HG03520 (cell line): ENCODE measurements at regions not wholly inside any gene's neighbourhood (a gene's known extent, or its start where the extent isn't known, plus 50 kb on each side); places are given as distances from the start of the nearest gene placed in this dataset.
"Not testable (repeated sequence)": the region's sequence is repeated elsewhere in the genome, so short reads cannot be mapped to it uniquely, and the experiment has no call there.

Source experiments
- ATAC-seq: cut with Tn5 transposase; IDR thresholded peaks from one replicate; pipeline ENCODE4 v1.9.1; 2021; ENCODE audit warnings: mild to moderate bottlenecking, moderate library complexity; ENCODE audit not compliant: unreplicated experiment

GRCh38 chr3:40745381-40746106, 220.8 kb downstream of the ZNF621 start:
- no peak for ATAC-seq

DNA sequence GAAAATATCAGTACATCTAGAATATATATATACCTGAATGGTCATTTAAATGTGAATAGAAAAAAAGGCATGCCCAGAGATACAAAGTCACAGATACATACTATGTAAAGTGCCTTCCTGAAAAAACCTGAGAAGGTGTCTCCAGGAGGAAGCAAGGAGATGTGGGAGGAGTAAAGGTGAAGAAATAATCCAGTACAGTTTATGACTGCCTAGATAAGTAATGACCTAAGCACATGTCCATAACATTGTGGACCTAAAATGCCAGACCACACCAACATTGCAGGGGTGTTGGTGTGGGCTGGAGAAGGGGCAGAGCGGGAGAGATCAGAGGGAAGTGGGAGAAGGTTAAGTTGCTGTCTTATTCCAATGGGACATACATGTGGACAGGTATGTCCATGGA, 226.9 kb downstream of the ZNF621 start:
- no peak for ATAC-seq

GRCh38 chr3:40752492-40752891, 227.7 kb downstream of the ZNF621 start:
- no peak for ATAC-seq

GRCh38 chr3:40753291-40753770, 228.6 kb downstream of the ZNF621 start:
- no peak for ATAC-seq

- no peak for ATAC-seq
These were observed 229.2 kb downstream of the ZNF621 start for GRCh38 chr3:40753951-40754350.

DNA sequence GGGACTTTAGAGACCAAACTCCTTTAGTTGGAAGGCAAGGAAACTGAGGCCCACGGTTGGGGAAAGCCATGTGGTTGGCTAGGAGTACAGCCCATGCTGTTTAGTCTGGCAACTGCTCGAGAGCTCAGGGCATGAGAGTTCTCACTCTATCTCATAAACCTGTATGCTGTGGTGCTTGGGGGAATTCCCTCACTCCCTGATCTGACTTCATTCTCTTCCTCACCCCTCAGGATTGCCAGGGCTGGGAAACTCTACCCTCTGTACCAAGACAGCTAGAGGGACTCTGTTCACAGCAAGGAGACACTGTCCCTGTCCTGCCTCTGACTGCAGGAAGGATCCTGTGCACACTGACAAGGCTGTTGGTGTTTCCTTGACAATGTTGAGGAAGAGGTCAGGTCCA, 230.2 kb downstream of the ZNF621 start:
- ATAC-seq, result no peak

DNA sequence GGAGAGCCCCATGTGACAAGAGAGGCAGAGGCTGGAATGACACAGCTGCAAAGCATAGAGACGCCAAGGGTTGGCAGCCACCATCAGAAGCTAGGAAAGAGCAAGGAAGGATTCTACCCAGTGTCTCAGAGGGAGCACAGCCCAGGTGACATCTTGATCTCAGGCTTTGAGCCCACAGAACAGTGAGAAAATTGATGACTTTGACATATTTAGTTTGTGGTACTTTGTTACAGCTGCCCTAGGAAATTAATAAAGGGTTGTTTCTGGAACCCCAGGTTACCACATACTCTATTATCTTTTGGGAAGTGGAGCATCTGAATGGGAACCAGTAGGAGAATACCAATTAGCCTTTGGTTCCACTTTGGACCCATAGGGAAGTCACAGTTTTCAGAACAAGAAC, 231.7 kb downstream of the ZNF621 start:
- no peak for ATAC-seq

DNA sequence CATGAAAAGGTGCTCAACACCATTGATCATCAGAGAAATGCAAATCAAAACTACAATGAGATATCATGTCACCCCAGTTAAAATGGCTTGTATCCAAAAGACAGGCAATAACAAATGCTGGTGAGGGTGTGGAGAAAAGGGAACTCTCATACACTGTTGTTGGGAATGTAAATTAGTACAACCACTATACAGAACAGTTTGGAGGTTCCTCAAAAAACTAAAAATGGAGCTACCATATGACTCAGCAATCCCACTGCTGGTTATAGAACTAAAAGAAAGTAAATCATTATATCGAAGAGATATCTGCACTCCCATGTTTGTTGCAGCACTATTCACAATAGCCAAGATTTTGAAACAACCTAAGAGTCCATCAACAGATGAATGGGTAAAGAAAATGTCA, 238.0 kb downstream of the ZNF621 start:
- not testable (repeated sequence) for ATAC-seq

- ATAC-seq, result no peak
These were observed 239.0 kb downstream of the ZNF621 start for GRCh38 chr3:40763807-40764206.

GRCh38 chr3:40764747-40765146, 240.0 kb downstream of the ZNF621 start:
- no peak for ATAC-seq

GRCh38 chr3:40765884-40766283, 241.1 kb downstream of the ZNF621 start:
- no peak for ATAC-seq

GRCh38 chr3:40766396-40766795, 241.6 kb downstream of the ZNF621 start:
- ATAC-seq, result no peak

- ATAC-seq, result no peak
These were observed 243.3 kb downstream of the ZNF621 start for GRCh38 chr3:40768046-40768445.

GRCh38 chr3:40768536-40768935, 243.8 kb downstream of the ZNF621 start:
- ATAC-seq, result no peak

DNA sequence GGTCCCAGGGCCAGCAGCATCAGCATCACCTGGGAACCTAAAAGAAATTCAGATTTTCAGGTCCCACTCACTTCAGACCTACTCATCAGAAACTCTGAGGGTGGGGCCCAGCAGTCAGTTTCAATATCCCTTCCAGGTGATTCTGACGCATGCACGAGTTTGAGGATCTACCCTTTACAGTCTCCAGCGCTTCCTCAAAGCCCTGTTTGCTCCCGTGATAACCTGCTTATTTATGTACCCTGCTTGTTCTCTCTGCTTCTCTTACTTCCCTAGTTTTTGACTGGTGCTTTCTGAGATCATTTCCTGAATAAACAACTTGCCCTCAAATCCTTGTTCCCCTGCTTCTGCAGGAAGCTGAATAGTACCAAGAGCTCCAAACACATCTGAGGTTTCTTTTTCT, 245.3 kb downstream of the ZNF621 start:
- ATAC-seq, result no peak

GRCh38 chr3:40771112-40771511, 246.4 kb downstream of the ZNF621 start:
- ATAC-seq, result no peak

- no peak for ATAC-seq
These were observed 254.3 kb downstream of the ZNF621 start for GRCh38 chr3:40779039-40779438.

- ATAC-seq, result no peak
These were observed 255.6 kb downstream of the ZNF621 start for GRCh38 chr3:40780291-40780924.

DNA sequence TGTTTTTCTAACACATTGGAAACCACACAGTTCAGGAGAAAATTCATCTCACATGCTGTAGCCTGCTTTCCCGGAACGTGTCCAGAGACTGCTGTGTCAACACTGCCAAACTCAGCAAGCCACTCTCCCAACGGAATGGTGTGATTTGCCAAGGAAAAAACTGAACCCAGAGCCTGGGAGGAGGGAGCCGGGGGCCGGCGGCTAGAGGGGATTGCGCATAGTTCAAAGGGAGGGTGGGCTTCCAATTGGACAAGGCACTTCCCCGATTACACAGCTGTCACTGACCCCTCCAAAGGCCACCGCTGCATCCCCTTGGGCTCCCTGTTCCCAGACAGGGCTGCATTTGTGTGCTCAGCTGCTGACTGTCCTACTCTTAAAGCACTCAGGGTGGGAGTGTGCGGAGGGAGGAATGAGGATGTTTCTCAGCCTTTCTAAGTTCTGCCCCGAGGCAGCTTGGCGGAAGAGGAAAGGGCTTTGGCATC, 256.2 kb downstream of the ZNF621 start:
- ATAC-seq, result no peak

DNA sequence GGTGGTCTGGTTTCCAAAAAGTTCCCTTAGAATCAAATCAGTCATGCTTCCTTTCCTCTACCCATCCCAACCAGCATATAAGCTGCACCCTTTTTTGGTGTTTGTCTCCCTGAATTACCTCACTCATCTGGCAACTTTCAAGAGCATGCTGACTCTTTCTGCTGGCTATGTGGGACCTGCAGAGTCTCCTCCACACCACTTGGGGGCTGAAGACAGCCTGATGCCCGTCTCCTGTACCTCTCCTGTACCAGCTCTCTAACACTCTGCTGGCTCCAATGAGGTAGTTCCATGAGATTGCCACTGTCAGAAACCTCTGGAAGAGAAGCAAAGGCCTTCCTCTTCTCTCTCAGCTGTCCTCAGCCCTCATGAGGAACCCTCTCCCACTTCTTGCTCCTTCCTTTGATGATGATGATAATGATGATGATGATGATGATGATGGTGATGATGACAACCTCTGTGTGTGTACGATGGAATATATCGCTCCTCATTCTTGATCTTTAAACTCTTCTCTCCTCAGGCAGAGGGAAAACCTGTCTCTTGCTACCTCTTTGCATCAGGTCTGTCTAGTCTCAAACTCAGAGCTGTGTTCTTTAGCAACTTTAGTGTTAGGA, 257.5 kb downstream of the ZNF621 start:
- ATAC-seq, result no peak

DNA sequence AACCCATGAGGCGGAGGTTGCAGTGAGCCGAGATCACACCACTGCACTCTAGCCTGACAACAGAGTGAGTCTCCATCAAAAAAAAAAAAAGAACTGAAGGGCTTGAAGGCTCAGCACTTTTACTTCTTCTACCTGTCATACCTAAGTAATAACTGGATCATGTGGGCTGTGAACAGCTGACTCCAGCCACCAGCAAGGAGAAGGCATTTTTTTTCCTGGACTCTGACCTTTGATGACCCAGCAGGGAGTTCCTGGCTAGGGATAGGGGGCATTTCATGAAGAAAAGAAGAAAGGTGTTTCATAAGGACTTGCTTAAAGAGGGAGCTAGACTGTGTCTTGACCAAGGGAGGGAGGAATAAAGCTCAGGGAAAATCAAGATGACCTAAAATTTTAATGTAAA, 266.0 kb downstream of the ZNF621 start:
- ATAC-seq, result no peak

DNA sequence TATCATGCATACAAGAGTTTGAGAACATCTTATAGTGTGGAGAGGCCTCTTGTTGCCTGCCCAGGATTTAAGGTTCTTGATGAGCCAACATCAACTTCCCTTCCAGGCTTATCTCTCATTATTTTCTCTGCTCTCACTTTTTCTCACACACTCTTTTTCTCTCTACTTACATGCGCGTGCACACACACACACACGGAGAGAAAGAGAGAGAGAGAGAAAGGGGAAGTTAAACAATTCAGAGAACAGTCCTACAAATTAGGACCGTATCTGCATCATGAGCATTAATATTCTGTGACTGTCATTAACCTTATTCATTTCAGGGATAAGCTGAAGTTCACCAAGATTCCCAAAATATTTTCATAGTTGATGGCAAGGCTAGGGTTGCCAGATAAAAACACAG, 269.0 kb downstream of the ZNF621 start:
- ATAC-seq, result no peak
